ENCODE measurements at regions not wholly inside any gene's neighbourhood (a gene's known extent, or its start where the extent isn't known, plus 50 kb on each side); places are given as distances from the start of the nearest gene placed in this dataset.

- TF ChIP-seq CTCF (IDR thresholded peaks at IDR 0.05) (no peak), POLR2AphosphoS5 (IDR thresholded peaks at IDR 0.05) (no peak), EP300 (IDR thresholded peaks at IDR 0.05) (no peak)
Measured at GRCh38 chrX:67435536-67435935, 108.3 kb upstream of the AR start.
